ENCODE measurements at regions not wholly inside any gene's neighbourhood (a gene's known extent, or its start where the extent isn't known, plus 50 kb on each side); places are given as distances from the start of the nearest gene placed in this dataset.

GRCh38 chr2:88252111-88252510 is 82.0 kb downstream of the THNSL2 start:
- Histone ChIP-seq H3K4me3 (ENCODE audit: low read length, poor library complexity, severe bottlenecking) (no peak overlapping the region), H3K4me2 (ENCODE audit: low read depth, low read length, poor library complexity, severe bottlenecking) (no peak overlapping the region), H3K27me3 (ENCODE audit: insufficient read depth, low read length, poor library complexity, severe bottlenecking) (no peaks in the 10 kb centered on the region), H3K4me1 (ENCODE audit: insufficient read depth, low read length, poor library complexity, severe bottlenecking) (no peaks in the 10 kb centered on the region), H4K20me1 (ENCODE audit: insufficient read depth, low read length, poor library complexity, severe bottlenecking) (no peaks in the 10 kb centered on the region), H3K9me2 (replicated peaks; ENCODE audit: low read depth, low read length) (no peaks in the 10 kb centered on the region), H3K9me3 (ENCODE audit: insufficient read depth, low read depth, low read length) (no peaks in the 10 kb centered on the region), H3K36me3 (ENCODE audit: insufficient read depth, low read length) (no peaks in the 10 kb centered on the region), H3K79me2 (ENCODE audit: insufficient read depth, low read length) (no peaks in the 10 kb centered on the region), H3F3A (ENCODE audit: low read depth) (no peaks in the 10 kb centered on the region), H2AFZ (ENCODE audit: low read length) (no peak overlapping the region), H3K9ac (ENCODE audit: low read depth, low read length, poor library complexity, severe bottlenecking) (no peak overlapping the region)
- no peak for TF ChIP-seq EZH2phosphoT487 (IDR thresholded peaks at IDR 0.05; ENCODE audit: borderline replicate concordance)

GRCh38 chr2:88250404-88250803 is 80.3 kb downstream of the THNSL2 start:
- H2AFZ ChIP-seq (ENCODE audit: low read length) = no peak overlapping the region
- H3K9ac ChIP-seq (ENCODE audit: low read depth, low read length, poor library complexity, severe bottlenecking) = no peak overlapping the region
- H3K4me1 ChIP-seq (ENCODE audit: insufficient read depth, low read length, poor library complexity, severe bottlenecking) = no peaks in the 10 kb centered on the region
- H4K20me1 ChIP-seq (ENCODE audit: insufficient read depth, low read length, poor library complexity, severe bottlenecking) = no peaks in the 10 kb centered on the region
- H3K27me3 ChIP-seq (ENCODE audit: insufficient read depth, low read length, poor library complexity, severe bottlenecking) = no peaks in the 10 kb centered on the region
- no peak overlapping the region for H3K4me3 ChIP-seq (ENCODE audit: low read length, poor library complexity, severe bottlenecking)
- no peak overlapping the region for H3K4me2 ChIP-seq (ENCODE audit: low read depth, low read length, poor library complexity, severe bottlenecking)
- no peaks in the 10 kb centered on the region for H3K9me2 ChIP-seq (replicated peaks; ENCODE audit: low read depth, low read length)
- H3K36me3 ChIP-seq (ENCODE audit: insufficient read depth, low read length) = no peaks in the 10 kb centered on the region
- H3K9me3 ChIP-seq (ENCODE audit: insufficient read depth, low read depth, low read length) = no peaks in the 10 kb centered on the region
- no peaks in the 10 kb centered on the region for H3F3A ChIP-seq (ENCODE audit: low read depth)
- TF ChIP-seq CTCF (conservative IDR thresholded peaks at IDR 0.05; ENCODE audit: low read length) (no peak), EZH2phosphoT487 (IDR thresholded peaks at IDR 0.05; ENCODE audit: borderline replicate concordance) (no peak)
- H3K79me2 ChIP-seq (ENCODE audit: insufficient read depth, low read length) = no peaks in the 10 kb centered on the region

- Histone ChIP-seq H3K36me3 (ENCODE audit: insufficient read depth, low read length) (no peaks in the 10 kb centered on the region), H3K27me3 (ENCODE audit: insufficient read depth, low read length, poor library complexity, severe bottlenecking) (no peaks in the 10 kb centered on the region), H3K9ac (ENCODE audit: low read depth, low read length, poor library complexity, severe bottlenecking) (no peak overlapping the region), H3K9me3 (ENCODE audit: insufficient read depth, low read depth, low read length) (no peaks in the 10 kb centered on the region), H2AFZ (ENCODE audit: low read length) (no peak overlapping the region), H4K20me1 (ENCODE audit: insufficient read depth, low read length, poor library complexity, severe bottlenecking) (no peaks in the 10 kb centered on the region), H3F3A (ENCODE audit: low read depth) (no peaks in the 10 kb centered on the region), H3K4me2 (ENCODE audit: low read depth, low read length, poor library complexity, severe bottlenecking) (no peak overlapping the region), H3K79me2 (ENCODE audit: insufficient read depth, low read length) (no peaks in the 10 kb centered on the region), H3K4me1 (ENCODE audit: insufficient read depth, low read length, poor library complexity, severe bottlenecking) (no peaks in the 10 kb centered on the region), H3K9me2 (replicated peaks; ENCODE audit: low read depth, low read length) (no peaks in the 10 kb centered on the region), H3K4me3 (ENCODE audit: low read length, poor library complexity, severe bottlenecking) (no peak overlapping the region)
- TF ChIP-seq CTCF (conservative IDR thresholded peaks at IDR 0.05; ENCODE audit: low read length) (no peak), EZH2phosphoT487 (IDR thresholded peaks at IDR 0.05; ENCODE audit: borderline replicate concordance) (no peak)
Measured at GRCh38 chr2:88248280-88248828, 78.2 kb downstream of the THNSL2 start.

GRCh38 chr2:88247531-88247930 is 77.4 kb downstream of the THNSL2 start:
- Histone ChIP-seq H3K79me2 (ENCODE audit: insufficient read depth, low read length) (no peaks in the 10 kb centered on the region), H3K4me1 (ENCODE audit: insufficient read depth, low read length, poor library complexity, severe bottlenecking) (no peaks in the 10 kb centered on the region), H3K9ac (ENCODE audit: low read depth, low read length, poor library complexity, severe bottlenecking) (no peak overlapping the region), H3K9me3 (ENCODE audit: insufficient read depth, low read depth, low read length) (no peaks in the 10 kb centered on the region), H3K4me2 (ENCODE audit: low read depth, low read length, poor library complexity, severe bottlenecking) (no peak overlapping the region), H3F3A (ENCODE audit: low read depth) (no peaks in the 10 kb centered on the region), H3K4me3 (ENCODE audit: low read length, poor library complexity, severe bottlenecking) (no peak overlapping the region), H3K36me3 (ENCODE audit: insufficient read depth, low read length) (no peaks in the 10 kb centered on the region), H2AFZ (ENCODE audit: low read length) (no peak overlapping the region), H4K20me1 (ENCODE audit: insufficient read depth, low read length, poor library complexity, severe bottlenecking) (no peaks in the 10 kb centered on the region), H3K9me2 (replicated peaks; ENCODE audit: low read depth, low read length) (no peaks in the 10 kb centered on the region), H3K27me3 (ENCODE audit: insufficient read depth, low read length, poor library complexity, severe bottlenecking) (no peaks in the 10 kb centered on the region)
- no peak for TF ChIP-seq CTCF (conservative IDR thresholded peaks at IDR 0.05; ENCODE audit: low read length)
- TF ChIP-seq EZH2phosphoT487 (IDR thresholded peaks at IDR 0.05; ENCODE audit: borderline replicate concordance) = no peak
